HEK293 (cell line): ENCODE measurements at regions not wholly inside any gene's neighbourhood (a gene's known extent, or its start where the extent isn't known, plus 50 kb on each side); places are given as distances from the start of the nearest gene placed in this dataset.

ENCODE experiments used
- CTCF ChIA-PET: fragments of 350-600 bp; formaldehyde crosslinking; extraction: SDS; loops from one replicate; lab custom pipeline; 2021; ENCODE audit warnings: antibody characterized with exemption; lab: Yijun Ruan, JAX
- POLR2A ChIA-PET: fragments of 300-600 bp; formaldehyde crosslinking; extraction: SDS; loops from one replicate; lab custom pipeline; 2020; ENCODE audit warnings: antibody characterized with exemption, inconsistent platforms; lab: Yijun Ruan, JAX
- H3K27ac ChIP-seq: fragments of 200-500 bp; sonication (Bioruptor generic); 2 replicates; pipeline ENCODE4 v1.5.1; 2014; ENCODE audit warnings: low read depth, low read length, control low read depth, inconsistent platforms; ENCODE audit errors: extremely low read depth
- H3K36me3 ChIP-seq, 2 experiments: fragments of 200-500 bp in 1 of 2; sonication (Bioruptor generic) in 1 of 2; 1 replicate in 1 of 2; 2 replicates in 1 of 2; pipeline ENCODE4 v1.5.1; 2014 to 2017; ENCODE audit warnings: inconsistent platforms in 2 of 2, low read length in 2 of 2; ENCODE audit not compliant: control insufficient read depth in 2 of 2, insufficient read depth in 1 of 2
- H3K4me1 ChIP-seq: fragments of 200-500 bp; sonication (Bioruptor generic); 2 replicates; pipeline ENCODE4 v1.5.1; 2014; ENCODE audit warnings: mild to moderate bottlenecking, low read length, inconsistent platforms; ENCODE audit not compliant: control insufficient read depth, insufficient read depth
- H3K4me3 ChIP-seq: 2 replicates; pipeline ENCODE4 v1.5.1; 2011; ENCODE audit warnings: low read depth, mild to moderate bottlenecking, control low read depth, low read length, moderate library complexity
- H3K9me3 ChIP-seq: fragments of 200-500 bp; sonication (Bioruptor generic); 2 replicates; pipeline ENCODE4 v1.5.1; 2014; ENCODE audit warnings: low read depth, low read length, inconsistent platforms; ENCODE audit not compliant: control insufficient read depth, insufficient read depth
- OSR2 ChIP-seq: fragments of 450-650 bp; formaldehyde crosslinking; IDR thresholded peaks from 2 replicates; pipeline ENCODE4 v1.5.1; 2016; ENCODE audit warnings: missing biosample characterization, missing genetic modification characterization
- OVOL3 ChIP-seq: fragments of 450-650 bp; formaldehyde crosslinking; IDR thresholded peaks from 2 replicates; pipeline ENCODE4 v1.5.1; 2016; ENCODE audit warnings: missing biosample characterization, missing genetic modification characterization
- SALL2 ChIP-seq: fragments of 450-650 bp; formaldehyde crosslinking; IDR thresholded peaks from 2 replicates; pipeline ENCODE4 v1.5.0; 2017; ENCODE audit warnings: missing biosample characterization, mild to moderate bottlenecking, missing genetic modification characterization, borderline replicate concordance
- WT1 ChIP-seq: fragments of 450-650 bp; formaldehyde crosslinking; IDR thresholded peaks from 2 replicates; pipeline ENCODE4 v1.5.1; 2016; ENCODE audit warnings: missing biosample characterization, missing genetic modification characterization
- ZBTB26 ChIP-seq: fragments of 450-650 bp; formaldehyde crosslinking; optimal IDR thresholded peaks from 2 replicates; pipeline ENCODE3; 2016; ENCODE audit warnings: missing biosample characterization, mild to moderate bottlenecking, missing genetic modification characterization
- ZNF132 ChIP-seq: fragments of 450-650 bp; formaldehyde crosslinking; IDR thresholded peaks from 2 replicates; pipeline ENCODE4 v1.5.1; 2017; ENCODE audit warnings: missing biosample characterization, missing genetic modification characterization, borderline replicate concordance
- ZNF19 ChIP-seq: fragments of 450-650 bp; formaldehyde crosslinking; IDR thresholded peaks from 2 replicates; pipeline ENCODE4; 2016; ENCODE audit warnings: missing biosample characterization, missing genetic modification characterization, low read depth
- ZNF248 ChIP-seq: fragments of 450-650 bp; formaldehyde crosslinking; IDR thresholded peaks from 2 replicates; pipeline ENCODE4 v1.5.1; 2017; ENCODE audit warnings: missing biosample characterization, missing genetic modification characterization
- ZNF341 ChIP-seq: fragments of 450-650 bp; formaldehyde crosslinking; IDR thresholded peaks from 2 replicates; pipeline ENCODE4; 2016; ENCODE audit warnings: low read depth, missing biosample characterization, missing genetic modification characterization
- ZNF423 ChIP-seq: fragments of 450-650 bp; formaldehyde crosslinking; IDR thresholded peaks from 2 replicates; pipeline ENCODE4 v1.5.1; 2016; ENCODE audit warnings: missing biosample characterization, missing genetic modification characterization
- ZNF513 ChIP-seq: fragments of 450-650 bp; IDR thresholded peaks from 2 replicates; pipeline ENCODE4 v1.5.1; 2018; ENCODE audit warnings: missing biosample characterization, missing genetic modification characterization
- ZNF558 ChIP-seq: fragments of 450-650 bp; formaldehyde crosslinking; IDR thresholded peaks from 2 replicates; pipeline ENCODE4 v1.5.1; 2016; ENCODE audit warnings: missing biosample characterization, missing genetic modification characterization
- ZNF585B ChIP-seq: fragments of 450-650 bp; formaldehyde crosslinking; IDR thresholded peaks from 2 replicates; pipeline ENCODE4 v1.5.1; 2016; ENCODE audit warnings: missing biosample characterization, missing genetic modification characterization
- ZNF707 ChIP-seq: fragments of 450-650 bp; formaldehyde crosslinking; IDR thresholded peaks from 2 replicates; pipeline ENCODE4 v1.5.1; 2016; ENCODE audit warnings: missing biosample characterization, missing genetic modification characterization
- ZNF747 ChIP-seq: fragments of 450-650 bp; formaldehyde crosslinking; IDR thresholded peaks from 2 replicates; pipeline ENCODE4 v1.5.1; 2016; ENCODE audit warnings: missing biosample characterization, missing genetic modification characterization
- ZNF785 ChIP-seq: fragments of 450-650 bp; formaldehyde crosslinking; IDR thresholded peaks from 2 replicates; pipeline ENCODE4 v1.5.1; 2016; ENCODE audit warnings: missing biosample characterization, missing genetic modification characterization
- ZNF830 ChIP-seq: fragments of 450-650 bp; IDR thresholded peaks from 2 replicates; pipeline ENCODE4 v1.5.0; 2018; ENCODE audit warnings: missing biosample characterization, missing genetic modification characterization, low read depth, mild to moderate bottlenecking, moderate library complexity
- TF ChIP-seq, protein P1 (sequence below): fragments of 450-650 bp; formaldehyde crosslinking; IDR thresholded peaks from 2 replicates; pipeline ENCODE4 v1.5.1; 2016; ENCODE audit warnings: missing biosample characterization, missing genetic modification characterization
- TF ChIP-seq, protein P2 (sequence below): fragments of 450-650 bp; formaldehyde crosslinking; IDR thresholded peaks from 2 replicates; pipeline ENCODE4 v1.5.1; 2016; ENCODE audit warnings: missing biosample characterization, missing genetic modification characterization
- TF ChIP-seq, protein P3 (sequence below): fragments of 450-650 bp; IDR thresholded peaks from 2 replicates; pipeline ENCODE4 v1.5.1; 2018; ENCODE audit warnings: missing biosample characterization, mild to moderate bottlenecking, missing genetic modification characterization
- TF ChIP-seq, protein P4 (sequence below): fragments of 450-650 bp; formaldehyde crosslinking; IDR thresholded peaks from 2 replicates; pipeline ENCODE4 v1.5.1; 2016; ENCODE audit warnings: missing biosample characterization, missing genetic modification characterization

DNA sequence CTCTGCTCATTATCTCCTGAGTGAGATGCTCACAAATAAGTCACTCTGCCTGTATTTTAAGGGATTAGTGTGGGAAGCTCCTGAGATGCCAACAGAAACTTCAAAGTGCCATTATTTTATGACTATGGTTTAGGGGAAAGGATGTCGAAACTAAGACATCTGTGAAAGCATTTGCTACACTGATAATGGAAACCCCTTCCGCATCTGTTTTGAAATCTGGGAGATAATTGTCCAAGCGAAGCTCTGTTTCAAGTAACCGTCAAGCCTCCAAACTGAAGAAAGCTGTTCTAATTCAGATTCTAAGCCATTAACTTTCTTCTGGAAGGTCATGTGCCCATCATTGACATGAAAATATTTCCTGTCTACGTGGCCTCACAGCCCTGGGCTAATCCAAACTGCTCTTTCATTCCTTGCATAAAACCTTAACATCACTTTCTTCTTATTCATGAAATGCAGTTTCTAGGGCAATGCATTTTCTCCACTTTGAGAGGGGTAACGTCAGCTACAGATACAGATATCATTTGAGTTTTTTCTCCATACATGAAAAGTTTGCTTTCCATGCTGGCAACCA lies 932.0 kb downstream of the C6orf118 start (continued):
- no peak for TF ChIP-seq ZBTB26 (tag by site-specific recombination)
- TF ChIP-seq ZNF830 (tag by site-specific recombination), result no peak
- TF ChIP-seq, protein P1, sequence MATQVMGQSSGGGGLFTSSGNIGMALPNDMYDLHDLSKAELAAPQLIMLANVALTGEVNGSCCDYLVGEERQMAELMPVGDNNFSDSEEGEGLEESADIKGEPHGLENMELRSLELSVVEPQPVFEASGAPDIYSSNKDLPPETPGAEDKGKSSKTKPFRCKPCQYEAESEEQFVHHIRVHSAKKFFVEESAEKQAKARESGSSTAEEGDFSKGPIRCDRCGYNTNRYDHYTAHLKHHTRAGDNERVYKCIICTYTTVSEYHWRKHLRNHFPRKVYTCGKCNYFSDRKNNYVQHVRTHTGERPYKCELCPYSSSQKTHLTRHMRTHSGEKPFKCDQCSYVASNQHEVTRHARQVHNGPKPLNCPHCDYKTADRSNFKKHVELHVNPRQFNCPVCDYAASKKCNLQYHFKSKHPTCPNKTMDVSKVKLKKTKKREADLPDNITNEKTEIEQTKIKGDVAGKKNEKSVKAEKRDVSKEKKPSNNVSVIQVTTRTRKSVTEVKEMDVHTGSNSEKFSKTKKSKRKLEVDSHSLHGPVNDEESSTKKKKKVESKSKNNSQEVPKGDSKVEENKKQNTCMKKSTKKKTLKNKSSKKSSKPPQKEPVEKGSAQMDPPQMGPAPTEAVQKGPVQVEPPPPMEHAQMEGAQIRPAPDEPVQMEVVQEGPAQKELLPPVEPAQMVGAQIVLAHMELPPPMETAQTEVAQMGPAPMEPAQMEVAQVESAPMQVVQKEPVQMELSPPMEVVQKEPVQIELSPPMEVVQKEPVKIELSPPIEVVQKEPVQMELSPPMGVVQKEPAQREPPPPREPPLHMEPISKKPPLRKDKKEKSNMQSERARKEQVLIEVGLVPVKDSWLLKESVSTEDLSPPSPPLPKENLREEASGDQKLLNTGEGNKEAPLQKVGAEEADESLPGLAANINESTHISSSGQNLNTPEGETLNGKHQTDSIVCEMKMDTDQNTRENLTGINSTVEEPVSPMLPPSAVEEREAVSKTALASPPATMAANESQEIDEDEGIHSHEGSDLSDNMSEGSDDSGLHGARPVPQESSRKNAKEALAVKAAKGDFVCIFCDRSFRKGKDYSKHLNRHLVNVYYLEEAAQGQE, result no peak
- TF ChIP-seq, protein P2, sequence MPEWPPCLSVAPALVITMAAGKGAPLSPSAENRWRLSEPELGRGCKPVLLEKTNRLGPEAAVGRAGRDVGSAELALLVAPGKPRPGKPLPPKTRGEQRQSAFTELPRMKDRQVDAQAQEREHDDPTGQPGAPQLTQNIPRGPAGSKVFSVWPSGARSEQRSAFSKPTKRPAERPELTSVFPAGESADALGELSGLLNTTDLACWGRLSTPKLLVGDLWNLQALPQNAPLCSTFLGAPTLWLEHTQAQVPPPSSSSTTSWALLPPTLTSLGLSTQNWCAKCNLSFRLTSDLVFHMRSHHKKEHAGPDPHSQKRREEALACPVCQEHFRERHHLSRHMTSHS (tag by site-specific recombination), result no peak
- no peak for TF ChIP-seq ZNF19 (tag by site-specific recombination)
- TF ChIP-seq WT1 (tag by site-specific recombination), result no peak
- TF ChIP-seq, protein P3, sequence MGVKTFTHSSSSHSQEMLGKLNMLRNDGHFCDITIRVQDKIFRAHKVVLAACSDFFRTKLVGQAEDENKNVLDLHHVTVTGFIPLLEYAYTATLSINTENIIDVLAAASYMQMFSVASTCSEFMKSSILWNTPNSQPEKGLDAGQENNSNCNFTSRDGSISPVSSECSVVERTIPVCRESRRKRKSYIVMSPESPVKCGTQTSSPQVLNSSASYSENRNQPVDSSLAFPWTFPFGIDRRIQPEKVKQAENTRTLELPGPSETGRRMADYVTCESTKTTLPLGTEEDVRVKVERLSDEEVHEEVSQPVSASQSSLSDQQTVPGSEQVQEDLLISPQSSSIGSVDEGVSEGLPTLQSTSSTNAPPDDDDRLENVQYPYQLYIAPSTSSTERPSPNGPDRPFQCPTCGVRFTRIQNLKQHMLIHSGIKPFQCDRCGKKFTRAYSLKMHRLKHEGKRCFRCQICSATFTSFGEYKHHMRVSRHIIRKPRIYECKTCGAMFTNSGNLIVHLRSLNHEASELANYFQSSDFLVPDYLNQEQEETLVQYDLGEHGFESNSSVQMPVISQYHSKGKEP, result no peak

GRCh38 chr6:164370773-164371172 lies 938.6 kb downstream of the C6orf118 start:
- H3K27ac ChIP-seq, result no peak overlapping the region
- POLR2A ChIA-PET, result no interaction called here
- TF ChIP-seq ZNF341 (tag by site-specific recombination), result no peak
- TF ChIP-seq OVOL3, result no peak
- no peak for TF ChIP-seq SALL2 (tag by site-specific recombination)
- no peak for TF ChIP-seq ZNF707 (tag by site-specific recombination)
- no peak for TF ChIP-seq ZNF248
- TF ChIP-seq ZNF785 (tag by site-specific recombination), result no peak
- no peak for TF ChIP-seq ZNF513 (tag by site-specific recombination)
- TF ChIP-seq ZNF585B, result no peak
- no peak for TF ChIP-seq ZNF747
- TF ChIP-seq ZNF558 (tag by site-specific recombination), result no peak
- TF ChIP-seq ZNF423 (tag by site-specific recombination), result no peak
- TF ChIP-seq, protein P4, sequence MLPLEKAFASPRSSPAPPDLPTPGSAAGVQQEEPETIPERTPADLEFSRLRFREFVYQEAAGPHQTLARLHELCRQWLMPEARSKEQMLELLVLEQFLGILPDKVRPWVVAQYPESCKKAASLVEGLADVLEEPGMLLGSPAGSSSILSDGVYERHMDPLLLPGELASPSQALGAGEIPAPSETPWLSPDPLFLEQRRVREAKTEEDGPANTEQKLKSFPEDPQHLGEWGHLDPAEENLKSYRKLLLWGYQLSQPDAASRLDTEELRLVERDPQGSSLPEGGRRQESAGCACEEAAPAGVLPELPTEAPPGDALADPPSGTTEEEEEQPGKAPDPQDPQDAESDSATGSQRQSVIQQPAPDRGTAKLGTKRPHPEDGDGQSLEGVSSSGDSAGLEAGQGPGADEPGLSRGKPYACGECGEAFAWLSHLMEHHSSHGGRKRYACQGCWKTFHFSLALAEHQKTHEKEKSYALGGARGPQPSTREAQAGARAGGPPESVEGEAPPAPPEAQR (tag by site-specific recombination), result no peak
- no peak for TF ChIP-seq OSR2 (tag by site-specific recombination)
- TF ChIP-seq ZNF132 (tag by site-specific recombination), result no peak
- H3K9me3 ChIP-seq, result no peaks in the 10 kb centered on the region
- CTCF ChIA-PET, result no interaction called here
- H3K4me1 ChIP-seq, result no peaks in the 10 kb centered on the region
- no peak overlapping the region for H3K4me3 ChIP-seq
- H3K36me3 ChIP-seq, result no peaks in the 10 kb centered on the region
